ENCODE measurements at regions not wholly inside any gene's neighbourhood (a gene's known extent, or its start where the extent isn't known, plus 50 kb on each side); places are given as distances from the start of the nearest gene placed in this dataset.

- TF ChIP-seq POLR2A (IDR thresholded peaks at IDR 0.05) (no peak), CTCF (IDR thresholded peaks at IDR 0.05) (no peak)
Observed at GRCh38 chr14:94965551-94966313, 191.6 kb downstream of the DICER1 start.

All from thyroid gland (tissue), 4 donors.